Panc1 (cell line): ENCODE measurements at regions not wholly inside any gene's neighbourhood (a gene's known extent, or its start where the extent isn't known, plus 50 kb on each side); places are given as distances from the start of the nearest gene placed in this dataset.

Source experiments
- ATAC-seq: fragments of 200-7000 bp; cut with Tn5 transposase; 2 replicates; pipeline ENCODE4 v1.9.1; 2020; ENCODE audit warnings: mild to moderate bottlenecking, moderate library complexity
- BruUV-seq: library from RNA; stranded (reverse); fragments of 400-500 nt; replicated peaks from 2 replicates; lab custom pipeline; 2021; lab: Mats Ljungman, UMichigan
- CTCF ChIA-PET: fragments of 300-600 bp; sonication (Branson Sonifier 250); formaldehyde crosslinking; loops from one replicate; lab custom pipeline; 2022; ENCODE audit warnings: antibody characterized with exemption; lab: Charles Lee
- POLR2A ChIA-PET: fragments of 300-600 bp; sonication (Branson Sonifier 250); formaldehyde crosslinking; loops from one replicate; lab custom pipeline; 2022; ENCODE audit warnings: antibody characterized with exemption; lab: Charles Lee
- DNase-seq: peaks from one replicate; pipeline ENCODE4 v3.0.0-alpha.2; 2010; ENCODE audit warnings: low read depth, low spot score
- H3K27ac ChIP-seq: 2 replicates; pipeline ENCODE4 v1.5.1; 2011; ENCODE audit warnings: mild to moderate bottlenecking, low read length, inconsistent platforms
- H3K27me3 ChIP-seq: fragments of 200-500 bp; sonication (Bioruptor generic); 2 replicates; pipeline ENCODE4 v1.6.0; 2014; ENCODE audit warnings: low read length, inconsistent platforms; ENCODE audit not compliant: control insufficient read depth, insufficient read depth
- H3K36me3 ChIP-seq: fragments of 200-500 bp; sonication (Bioruptor generic); 2 replicates; pipeline ENCODE4 v1.5.1; 2014; ENCODE audit warnings: inconsistent platforms, mild to moderate bottlenecking, low read length, moderate library complexity; ENCODE audit not compliant: control insufficient read depth, insufficient read depth
- H3K4me1 ChIP-seq: 2 replicates; pipeline ENCODE4 v1.5.1; 2011; ENCODE audit warnings: inconsistent platforms, mild to moderate bottlenecking, low read length, moderate library complexity; ENCODE audit not compliant: control insufficient read depth, insufficient read depth
- H3K4me3 ChIP-seq, 2 experiments: 2 replicates each; pipeline ENCODE4 v1.5.1; 2011 to 2012; ENCODE audit warnings: low read depth in 2 of 2, low read length in 2 of 2, mild to moderate bottlenecking in 2 of 2, inconsistent platforms in 1 of 2, moderate library complexity in 1 of 2
- H3K9me3 ChIP-seq: fragments of 200-500 bp; sonication (Bioruptor generic); 2 replicates; pipeline ENCODE4 v1.5.1; 2014; ENCODE audit warnings: low read depth, mild to moderate bottlenecking, inconsistent platforms, low read length, moderate library complexity; ENCODE audit not compliant: control insufficient read depth, insufficient read depth
- CTCF ChIP-seq: fragments of 450-650 bp; IDR thresholded peaks from 2 replicates; pipeline ENCODE4 v1.5.1; 2017; ENCODE audit warnings: mild to moderate bottlenecking
- POLR2AphosphoS5 ChIP-seq: IDR thresholded peaks from 2 replicates; pipeline ENCODE4 v1.6.1; 2012; ENCODE audit warnings: mild to moderate bottlenecking, low read depth, low read length, moderate library complexity
- REST ChIP-seq, 2 experiments: IDR thresholded peaks; 2 replicates each; pipeline ENCODE4 v1.6.1; 2011 to 2012; ENCODE audit warnings: low read depth in 2 of 2, control low read depth in 1 of 2, low read length in 1 of 2, mild to moderate bottlenecking in 1 of 2, moderate library complexity in 1 of 2; ENCODE audit not compliant: insufficient read depth in 1 of 2
- SIN3A ChIP-seq: IDR thresholded peaks from 2 replicates; pipeline ENCODE4 v1.6.1; 2012; ENCODE audit warnings: low read depth, mild to moderate bottlenecking, low read length, moderate library complexity, borderline replicate concordance; ENCODE audit not compliant: insufficient read depth
- TCF7L2 ChIP-seq: IDR thresholded peaks from 2 replicates; pipeline ENCODE4 v1.6.1; 2011; ENCODE audit warnings: mild to moderate bottlenecking, low read depth, low read length, inconsistent platforms
- in situ Hi-C: cut with HindIII; loops from 2 replicates; pipeline ENCODE4 v1.10.0; 2016; ENCODE audit warnings: low sequenced_read_pairs, low pct_unique_long_range_greater_than_20kb
- intact Hi-C: fragments of 100-400 bp; cut with micrococcal nuclease; formaldehyde crosslinking; loops from one replicate; pipeline ENCODE4 v1.10.0; 2022; ENCODE audit not compliant: unreplicated experiment

GRCh38 chr1:222310836-222311235, 237.1 kb downstream of the HHIPL2 start:
- H3K36me3 ChIP-seq = no peaks in the 10 kb centered on the region
- ChIA-PET CTCF (no interaction called here), POLR2A (interaction anchor here (0.6 kb wide), 1 partner anchor 26 kb away, joined by 3 read pairs; no protein-coding TSS in a partner anchor)
- H3K4me1 ChIP-seq = no peaks in the 10 kb centered on the region
- no peak for TF ChIP-seq CTCF
- no peak for TF ChIP-seq SIN3A
- no peak for TF ChIP-seq REST (IDR thresholded peaks at IDR 0.05; ENCODE audit: insufficient read depth in 1 of 2, low read depth in 2 of 2, low read length in 1 of 2)
- no peak for TF ChIP-seq POLR2AphosphoS5
- TF ChIP-seq TCF7L2 = no peak
- H3K27ac ChIP-seq = no peak overlapping the region
- ATAC-seq (no peak), DNase-seq (no peak)
- H3K9me3 ChIP-seq = no peaks in the 10 kb centered on the region
- intact Hi-C loops (no loop called here), in situ Hi-C loops (no loop called here)
- no peaks in the 10 kb centered on the region for H3K27me3 ChIP-seq
- no TSS peak for BruUV-seq
- H3K4me3 ChIP-seq = no peak overlapping the region

GRCh38 chr1:222307621-222308020, 240.3 kb downstream of the HHIPL2 start:
- Histone ChIP-seq H3K36me3 (no peaks in the 10 kb centered on the region), H3K4me1 (no peaks in the 10 kb centered on the region), H3K27ac (no peak overlapping the region), H3K27me3 (no peaks in the 10 kb centered on the region), H3K9me3 (no peaks in the 10 kb centered on the region), H3K4me3 (no peak overlapping the region)
- no peak for TF ChIP-seq REST (IDR thresholded peaks at IDR 0.05; ENCODE audit: insufficient read depth in 1 of 2, low read depth in 2 of 2, low read length in 1 of 2)
- TF ChIP-seq POLR2AphosphoS5 = no peak
- no peak for TF ChIP-seq CTCF
- no peak for TF ChIP-seq TCF7L2
- TF ChIP-seq SIN3A = no peak
- in situ Hi-C loops (no loop called here), intact Hi-C loops (no loop called here)
- POLR2A ChIA-PET = no interaction called here
- ATAC-seq = no peak
- no peak for DNase-seq
- CTCF ChIA-PET = no interaction called here
- BruUV-seq = no TSS peak
